Sigmoid colon (tissue), 6 donors: ENCODE measurements at regions not wholly inside any gene's neighbourhood (a gene's known extent, or its start where the extent isn't known, plus 50 kb on each side); places are given as distances from the start of the nearest gene placed in this dataset.

Experiments used
- DNase-seq: peaks from one replicate; pipeline ENCODE4 v3.0.0-alpha.2; 2019
- H3K27ac ChIP-seq, 4 donors: fragments of 200-600 bp; sonication (generic); one replicate each; pipeline ENCODE4 v1.5.1; 2016 to 2019; ENCODE audit warnings: mild to moderate bottlenecking in 1 of 4
- H3K27me3 ChIP-seq, 3 donors: fragments of 200-600 bp; sonication (generic); one replicate each; pipeline ENCODE4 v1.5.1; 2019; ENCODE audit warnings: mild to moderate bottlenecking in 1 of 3
- H3K36me3 ChIP-seq, 4 donors: fragments of 200-600 bp; sonication (generic); one replicate each; pipeline ENCODE4 v1.5.1; 2016 to 2019
- H3K4me1 ChIP-seq, 4 donors: fragments of 200-600 bp; sonication (generic); one replicate each; pipeline ENCODE4 v1.5.1; 2017 to 2019
- H3K4me3 ChIP-seq, 4 donors: fragments of 200-600 bp; sonication (generic); one replicate each; pipeline ENCODE4 v1.5.1; 2017 to 2019; ENCODE audit warnings: mild to moderate bottlenecking in 2 of 4, moderate library complexity in 1 of 4
- H3K9me3 ChIP-seq, 4 donors: fragments of 200-600 bp in 3 of 4; sonication (generic) in 3 of 4; one replicate each; pipeline versions ENCODE4 v1.5.1 to v1.6.1; 2013 to 2019
- EP300 ChIP-seq, 4 donors: sonication (generic); formaldehyde crosslinking; IDR thresholded peaks; one replicate each; pipeline ENCODE4 v1.6.1; 2017; ENCODE audit warnings: antibody characterized with exemption in 4 of 4
- POLR2A ChIP-seq, 2 donors: fragments of 450-650 bp; IDR thresholded peaks; one replicate each; pipeline ENCODE4 v1.6.1; 2016; ENCODE audit warnings: antibody characterized with exemption in 2 of 2, mild to moderate bottlenecking in 2 of 2, moderate library complexity in 2 of 2
- POLR2AphosphoS5 ChIP-seq, 4 donors: sonication (generic); formaldehyde crosslinking; IDR thresholded peaks; one replicate each; pipeline ENCODE4 v1.6.1; 2017; ENCODE audit warnings: antibody characterized with exemption in 4 of 4
- WGBS, 2 donors: extraction: QIAGEN DNeasy Blood & Tissue Kit; methylation state at CpG; one replicate each; pipeline ENCODE4 v1.1.7; 2013; 5-methylcytosine and 5-hydroxymethylcytosine counted together
- intact Hi-C: fragments of 100-400 bp; cut with DNase I; formaldehyde crosslinking; loops from one replicate; pipeline ENCODE4 v1.15.1; 2023
- TF ChIP-seq, protein P1 (sequence below), 4 experiments: fragments of 450-650 bp in 3 of 4; fragments of 200-600 bp in 1 of 4; IDR thresholded peaks; one replicate each; pipeline ENCODE4 v1.5.1; 2016 to 2019; ENCODE audit warnings: antibody characterized with exemption in 4 of 4, mild to moderate bottlenecking in 3 of 4, moderate library complexity in 2 of 4
- donor health status: healthy with polysubstance abuse.
- donor health status: healthy.

DNA sequence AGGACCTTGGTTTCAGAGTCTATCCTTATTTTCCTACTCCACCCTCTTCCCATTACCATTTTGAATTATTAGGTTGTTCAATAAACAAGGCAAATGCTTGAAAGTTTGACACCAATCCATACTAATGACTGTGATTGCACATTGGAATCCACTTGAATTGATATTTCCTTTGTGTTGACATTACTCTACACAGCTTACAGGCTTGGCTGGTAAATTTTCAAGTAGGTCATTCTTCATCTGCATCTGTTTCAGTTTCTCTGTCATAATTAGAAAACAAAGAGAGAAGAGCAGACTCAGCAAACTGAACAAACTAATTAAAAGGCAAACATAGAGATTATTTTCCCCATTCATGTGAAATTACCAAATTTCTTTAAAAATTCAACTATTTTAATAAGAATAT is 732.9 kb upstream of the BCHE start:
- no peaks in the 10 kb centered on the region for H3K36me3 ChIP-seq
- no peaks in the 10 kb centered on the region for H3K9me3 ChIP-seq
- intact Hi-C loops = no loop called here
- no peak overlapping the region for H3K27ac ChIP-seq
- no peak overlapping the region for H3K4me3 ChIP-seq
- no peak for DNase-seq
- no peaks in the 10 kb centered on the region for H3K4me1 ChIP-seq
- no peak for TF ChIP-seq EP300 (IDR thresholded peaks at IDR 0.05)
- no peak for TF ChIP-seq POLR2AphosphoS5 (IDR thresholded peaks at IDR 0.05)
- TF ChIP-seq, protein P1, sequence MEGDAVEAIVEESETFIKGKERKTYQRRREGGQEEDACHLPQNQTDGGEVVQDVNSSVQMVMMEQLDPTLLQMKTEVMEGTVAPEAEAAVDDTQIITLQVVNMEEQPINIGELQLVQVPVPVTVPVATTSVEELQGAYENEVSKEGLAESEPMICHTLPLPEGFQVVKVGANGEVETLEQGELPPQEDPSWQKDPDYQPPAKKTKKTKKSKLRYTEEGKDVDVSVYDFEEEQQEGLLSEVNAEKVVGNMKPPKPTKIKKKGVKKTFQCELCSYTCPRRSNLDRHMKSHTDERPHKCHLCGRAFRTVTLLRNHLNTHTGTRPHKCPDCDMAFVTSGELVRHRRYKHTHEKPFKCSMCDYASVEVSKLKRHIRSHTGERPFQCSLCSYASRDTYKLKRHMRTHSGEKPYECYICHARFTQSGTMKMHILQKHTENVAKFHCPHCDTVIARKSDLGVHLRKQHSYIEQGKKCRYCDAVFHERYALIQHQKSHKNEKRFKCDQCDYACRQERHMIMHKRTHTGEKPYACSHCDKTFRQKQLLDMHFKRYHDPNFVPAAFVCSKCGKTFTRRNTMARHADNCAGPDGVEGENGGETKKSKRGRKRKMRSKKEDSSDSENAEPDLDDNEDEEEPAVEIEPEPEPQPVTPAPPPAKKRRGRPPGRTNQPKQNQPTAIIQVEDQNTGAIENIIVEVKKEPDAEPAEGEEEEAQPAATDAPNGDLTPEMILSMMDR (IDR thresholded peaks at IDR 0.05) = no peak
- TF ChIP-seq POLR2A (IDR thresholded peaks at IDR 0.05) = no peak
- H3K27me3 ChIP-seq = no peaks in the 10 kb centered on the region

DNA sequence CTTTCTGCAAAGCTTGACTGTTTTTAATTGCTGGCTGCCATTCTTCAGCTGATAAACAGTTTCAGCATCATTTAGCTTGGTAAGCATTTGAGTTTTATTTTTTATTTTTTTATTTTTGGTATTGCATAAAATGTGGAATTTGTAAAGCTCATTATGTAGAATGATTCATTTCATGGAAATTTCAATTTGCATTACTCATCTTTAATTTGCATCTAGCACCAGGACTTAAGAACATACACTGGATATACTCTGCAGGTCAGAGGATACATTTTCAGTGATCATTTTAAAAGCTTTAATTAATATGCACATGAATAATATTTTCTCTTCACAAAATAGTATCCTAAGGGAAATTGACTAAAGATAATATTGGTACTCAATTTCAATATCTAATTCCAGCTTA is 732.4 kb upstream of the BCHE start:
- H3K9me3 ChIP-seq = no peaks in the 10 kb centered on the region
- no peak for DNase-seq
- H3K4me3 ChIP-seq = no peak overlapping the region
- intact Hi-C loops = no loop called here
- no peaks in the 10 kb centered on the region for H3K36me3 ChIP-seq
- H3K27ac ChIP-seq = no peak overlapping the region
- no peaks in the 10 kb centered on the region for H3K27me3 ChIP-seq
- TF ChIP-seq POLR2A (IDR thresholded peaks at IDR 0.05) (no peak), POLR2AphosphoS5 (IDR thresholded peaks at IDR 0.05) (no peak), EP300 (IDR thresholded peaks at IDR 0.05) (no peak)
- TF ChIP-seq, protein P1 (IDR thresholded peaks at IDR 0.05) = no peak
- H3K4me1 ChIP-seq = no peaks in the 10 kb centered on the region

DNA sequence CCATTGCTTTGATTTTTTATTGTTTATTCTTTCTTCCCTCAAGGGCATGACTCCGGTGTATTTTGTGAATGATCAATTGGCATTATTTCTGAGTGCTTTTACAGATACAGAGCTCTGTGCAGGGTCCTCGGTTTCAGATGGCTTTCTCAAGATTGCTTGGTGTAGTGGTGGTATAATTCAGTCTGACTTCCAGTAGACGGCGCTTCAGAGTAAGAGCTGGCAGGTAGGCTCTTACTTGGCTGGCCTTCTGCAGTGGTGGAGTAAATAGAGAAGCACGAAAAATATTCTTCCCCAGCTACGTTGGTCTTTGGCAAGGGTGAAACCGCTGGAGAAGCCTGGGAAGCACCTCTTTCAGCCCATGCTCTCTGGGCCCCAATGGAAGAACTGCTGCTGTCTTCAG is 723.0 kb upstream of the BCHE start:
- intact Hi-C loops = no loop called here
- TF ChIP-seq, protein P1 (IDR thresholded peaks at IDR 0.05) = no peak
- TF ChIP-seq POLR2A (IDR thresholded peaks at IDR 0.05) (no peak), EP300 (IDR thresholded peaks at IDR 0.05) (no peak), POLR2AphosphoS5 (IDR thresholded peaks at IDR 0.05) (no peak)
- DNase-seq = no peak
- Histone ChIP-seq H3K27me3 (no peaks in the 10 kb centered on the region), H3K4me1 (no peaks in the 10 kb centered on the region), H3K9me3 (no peaks in the 10 kb centered on the region), H3K27ac (no peak overlapping the region), H3K36me3 (no peaks in the 10 kb centered on the region), H3K4me3 (no peak overlapping the region)
- WGBS, 2 donors = 72% methylated on average over 7 of the region's 7 CpGs

DNA sequence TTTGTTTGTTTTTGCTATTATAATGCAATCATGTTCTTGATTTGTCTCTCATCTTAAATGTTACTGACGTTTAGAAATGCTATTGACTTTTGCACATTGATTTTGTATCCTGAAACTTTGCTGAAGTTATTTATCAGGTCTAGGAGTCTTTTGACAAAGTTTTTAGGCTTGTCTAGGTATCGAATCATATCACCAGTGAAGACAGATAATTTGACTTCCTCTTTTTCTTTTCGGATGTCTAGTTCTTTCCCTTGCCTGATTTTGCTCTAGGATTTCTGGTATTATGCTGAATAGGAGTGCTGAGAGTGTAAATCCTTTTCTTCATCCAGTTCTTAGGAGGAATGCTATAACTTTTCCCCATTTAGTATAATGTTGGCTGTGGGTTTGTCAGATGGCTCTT is 719.7 kb upstream of the BCHE start:
- H3K36me3 ChIP-seq = no peaks in the 10 kb centered on the region
- intact Hi-C loops = loop anchor here (10.0 kb wide), 1 partner anchor 942 kb away; no protein-coding TSS in a partner anchor
- WGBS, 2 donors = 61 to 67% methylated on average over 3 of the region's 3 CpGs

More for the DNA sequence above, 719.7 kb upstream of the BCHE start:
- Histone ChIP-seq H3K4me1 (peaks cover 0 to 22% (median 20%) of the 10 kb centered on the region in 4 donors), H3K4me3 (no peak overlapping the region), H3K27ac (no peak overlapping the region), H3K9me3 (no peaks in the 10 kb centered on the region), H3K27me3 (no peaks in the 10 kb centered on the region)
- no peak for DNase-seq
- no peak for TF ChIP-seq POLR2A (IDR thresholded peaks at IDR 0.05)
- TF ChIP-seq EP300 (IDR thresholded peaks at IDR 0.05) = no peak
- TF ChIP-seq, protein P1 (IDR thresholded peaks at IDR 0.05) = no peak
- TF ChIP-seq POLR2AphosphoS5 (IDR thresholded peaks at IDR 0.05) = no peak
